Upper lobe of left lung (tissue), 6 donors: ENCODE measurements at regions not wholly inside any gene's neighbourhood (a gene's known extent, or its start where the extent isn't known, plus 50 kb on each side); places are given as distances from the start of the nearest gene placed in this dataset.

Experiments
- ATAC-seq, 2 donors: fragments of 200-7000 bp; cut with Tn5 transposase; one replicate each; pipeline ENCODE4 v1.9.1; 2022; ENCODE audit warnings: mild to moderate bottlenecking in 2 of 2, moderate library complexity in 2 of 2; ENCODE audit not compliant: low FRiP score in 2 of 2
- DNase-seq, 2 donors: peaks; one replicate each; pipeline ENCODE4 v3.0.0-alpha.2; 2019 to 2020
- H3K27ac ChIP-seq, 4 donors: fragments of 200-600 bp; sonication (generic); one replicate each; pipeline ENCODE4 v1.5.1; 2016 to 2019
- H3K27me3 ChIP-seq, 4 donors: fragments of 200-600 bp; sonication (generic); one replicate each; pipeline ENCODE4 v1.5.1; 2017 to 2019
- H3K36me3 ChIP-seq, 4 donors: fragments of 200-600 bp; sonication (generic); one replicate each; pipeline ENCODE4 v1.5.1; 2016 to 2019
- H3K4me1 ChIP-seq, 4 donors: fragments of 200-600 bp; sonication (generic); one replicate each; pipeline ENCODE4 v1.5.1; 2018 to 2019
- H3K4me3 ChIP-seq, 4 donors: fragments of 200-600 bp; sonication (generic); one replicate each; pipeline ENCODE4 v1.5.1; 2017 to 2019; ENCODE audit warnings: mild to moderate bottlenecking in 2 of 4, moderate library complexity in 1 of 4
- H3K9me3 ChIP-seq, 4 donors: fragments of 200-600 bp; sonication (generic); one replicate each; pipeline ENCODE4 v1.5.1; 2018 to 2019
- CTCF ChIP-seq, 6 experiments: fragments of 450-650 bp in 4 of 6; fragments of 200-600 bp in 2 of 6; sonication (generic) in 2 of 6; IDR thresholded peaks; one replicate each; pipeline ENCODE4 v1.5.1; 2016 to 2019; ENCODE audit warnings: antibody characterized with exemption in 6 of 6
- EP300 ChIP-seq, 4 donors: sonication (generic); formaldehyde crosslinking; IDR thresholded peaks; one replicate each; pipeline ENCODE4 v1.5.1; 2017; ENCODE audit warnings: antibody characterized with exemption in 4 of 4, control low read depth in 2 of 4
- POLR2A ChIP-seq, 4 donors: fragments of 450-650 bp; IDR thresholded peaks; one replicate each; pipeline ENCODE4 v1.5.1; 2016 to 2017; ENCODE audit warnings: antibody characterized with exemption in 4 of 4, mild to moderate bottlenecking in 2 of 4
- POLR2AphosphoS5 ChIP-seq, 2 donors: sonication (generic); formaldehyde crosslinking; IDR thresholded peaks; one replicate each; pipeline ENCODE4 v1.5.1; 2017; ENCODE audit warnings: antibody characterized with exemption in 2 of 2
- WGBS, 2 donors: methylation state at CpG; one replicate each; pipeline ENCODE4 v1.1.5; 2017 to 2018; 5-methylcytosine and 5-hydroxymethylcytosine counted together
- donor health status: DM: no; HTN: no; CAD: no; lungs with moderate emphysema.
- donor health status: DM: no; HTN: yes; CAD: no; lungs with severe emphysema.

GRCh38 chr6:12450467-12450866 is 160.3 kb downstream of the EDN1 start:
- peaks cover 0 to 15% (median 5%) of the 10 kb centered on the region in 4 donors for H3K9me3 ChIP-seq
- 77 to 83% methylated on average over 1 of the region's 1 CpG for WGBS, 2 donors
- DNase-seq (no peak), ATAC-seq (no peak)
- no peaks in the 10 kb centered on the region for H3K4me1 ChIP-seq
- no peak overlapping the region for H3K27ac ChIP-seq
- H3K36me3 ChIP-seq = no peaks in the 10 kb centered on the region
- H3K4me3 ChIP-seq = no peak overlapping the region
- no peak for TF ChIP-seq POLR2A (IDR thresholded peaks at IDR 0.05)
- TF ChIP-seq POLR2AphosphoS5 (IDR thresholded peaks at IDR 0.05) = no peak
- TF ChIP-seq CTCF (IDR thresholded peaks at IDR 0.05) = no peak
- no peak for TF ChIP-seq EP300 (IDR thresholded peaks at IDR 0.05)
- no peaks in the 10 kb centered on the region for H3K27me3 ChIP-seq

- H3K27ac ChIP-seq = no peak overlapping the region
- no peak for DNase-seq
- no peaks in the 10 kb centered on the region for H3K36me3 ChIP-seq
- no peaks in the 10 kb centered on the region for H3K27me3 ChIP-seq
- no peaks in the 10 kb centered on the region for H3K4me1 ChIP-seq
- WGBS, 2 donors = 95% methylated on average over 12 of the region's 12 CpGs
- H3K9me3 ChIP-seq = peaks cover 0 to 15% (median 5%) of the 10 kb centered on the region in 4 donors
- no peak for ATAC-seq
- H3K4me3 ChIP-seq = no peak overlapping the region
- no peak for TF ChIP-seq CTCF (IDR thresholded peaks at IDR 0.05)
- TF ChIP-seq POLR2AphosphoS5 (IDR thresholded peaks at IDR 0.05) = no peak
- no peak for TF ChIP-seq EP300 (IDR thresholded peaks at IDR 0.05)
- TF ChIP-seq POLR2A (IDR thresholded peaks at IDR 0.05) = no peak
Measured at GRCh38 chr6:12456343-12456742, 166.2 kb downstream of the EDN1 start.

- Histone ChIP-seq H3K4me3 (no peak overlapping the region), H3K9me3 (peaks cover 0 to 15% (median 5%) of the 10 kb centered on the region in 4 donors), H3K36me3 (no peaks in the 10 kb centered on the region), H3K27me3 (no peaks in the 10 kb centered on the region), H3K27ac (no peak overlapping the region), H3K4me1 (no peaks in the 10 kb centered on the region)
- DNase-seq (no peak), ATAC-seq (no peak)
- 88 to 92% methylated on average over 3 of the region's 3 CpGs for WGBS, 2 donors
- TF ChIP-seq POLR2AphosphoS5 (IDR thresholded peaks at IDR 0.05) (no peak), POLR2A (IDR thresholded peaks at IDR 0.05) (no peak), EP300 (IDR thresholded peaks at IDR 0.05) (no peak), CTCF (IDR thresholded peaks at IDR 0.05) (no peak)
Measured at GRCh38 chr6:12457094-12457493, 166.9 kb downstream of the EDN1 start.

GRCh38 chr6:12458558-12458957 is 168.4 kb downstream of the EDN1 start:
- no peaks in the 10 kb centered on the region for H3K27me3 ChIP-seq
- DNase-seq = no peak
- no peak overlapping the region for H3K27ac ChIP-seq
- no peaks in the 10 kb centered on the region for H3K36me3 ChIP-seq
- TF ChIP-seq CTCF (IDR thresholded peaks at IDR 0.05) = no peak
- no peak for TF ChIP-seq EP300 (IDR thresholded peaks at IDR 0.05)
- TF ChIP-seq POLR2AphosphoS5 (IDR thresholded peaks at IDR 0.05) = no peak
- TF ChIP-seq POLR2A (IDR thresholded peaks at IDR 0.05) = no peak
- 68 to 72% methylated on average over 5 of the region's 5 CpGs for WGBS, 2 donors
- peak in 1 of 2 donors; percentile 30 for ATAC-seq
- H3K4me3 ChIP-seq = no peak overlapping the region
- H3K9me3 ChIP-seq = peaks cover 0 to 9% (median 3%) of the 10 kb centered on the region in 4 donors
- H3K4me1 ChIP-seq = no peaks in the 10 kb centered on the region

- TF ChIP-seq POLR2AphosphoS5 (IDR thresholded peaks at IDR 0.05) = no peak
- no peaks in the 10 kb centered on the region for H3K9me3 ChIP-seq
- 82 to 83% methylated on average over 7 of the region's 7 CpGs for WGBS, 2 donors
Measured at GRCh38 chr6:12459945-12460661, 169.9 kb downstream of the EDN1 start.

More at GRCh38 chr6:12459945-12460661, 169.9 kb downstream of the EDN1 start:
- DNase-seq (no peak), ATAC-seq (no peak)
- Histone ChIP-seq H3K36me3 (no peaks in the 10 kb centered on the region), H3K4me3 (no peak overlapping the region), H3K27ac (no peak overlapping the region), H3K27me3 (no peaks in the 10 kb centered on the region), H3K4me1 (no peaks in the 10 kb centered on the region)
